M059J (cell line): ENCODE measurements at regions not wholly inside any gene's neighbourhood (a gene's known extent, or its start where the extent isn't known, plus 50 kb on each side); places are given as distances from the start of the nearest gene placed in this dataset.
"Not testable (repeated sequence)": the region's sequence is repeated elsewhere in the genome, so short reads cannot be mapped to it uniquely, and the experiment has no call there.

ENCODE experiments used
- DNase-seq: peaks from one replicate; pipeline ENCODE4 v3.0.0-alpha.2; 2012; ENCODE audit warnings: low read depth

DNA sequence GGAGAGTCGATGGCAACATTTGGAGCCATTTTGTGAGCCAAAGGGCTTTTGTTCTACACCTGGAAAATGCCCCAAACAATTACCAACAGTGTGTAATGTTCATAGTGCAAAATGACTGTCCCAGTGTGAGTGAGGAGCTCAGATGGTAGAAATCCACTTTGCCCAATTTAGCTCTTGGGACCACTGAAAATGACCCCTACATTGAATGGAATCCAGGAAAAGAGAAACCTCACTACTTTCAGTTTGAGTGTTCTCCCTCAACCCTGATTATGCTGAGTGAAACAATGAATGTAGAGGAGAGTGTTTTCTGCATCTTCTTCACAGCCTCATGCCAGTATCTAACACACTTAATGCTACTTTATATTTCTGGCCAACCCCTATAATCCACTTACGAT is 84.9 kb upstream of the NRN1 start:
- no peak for DNase-seq

GRCh38 chr6:6090861-6091607 is 84.3 kb upstream of the NRN1 start:
- DNase-seq = no peak

DNA sequence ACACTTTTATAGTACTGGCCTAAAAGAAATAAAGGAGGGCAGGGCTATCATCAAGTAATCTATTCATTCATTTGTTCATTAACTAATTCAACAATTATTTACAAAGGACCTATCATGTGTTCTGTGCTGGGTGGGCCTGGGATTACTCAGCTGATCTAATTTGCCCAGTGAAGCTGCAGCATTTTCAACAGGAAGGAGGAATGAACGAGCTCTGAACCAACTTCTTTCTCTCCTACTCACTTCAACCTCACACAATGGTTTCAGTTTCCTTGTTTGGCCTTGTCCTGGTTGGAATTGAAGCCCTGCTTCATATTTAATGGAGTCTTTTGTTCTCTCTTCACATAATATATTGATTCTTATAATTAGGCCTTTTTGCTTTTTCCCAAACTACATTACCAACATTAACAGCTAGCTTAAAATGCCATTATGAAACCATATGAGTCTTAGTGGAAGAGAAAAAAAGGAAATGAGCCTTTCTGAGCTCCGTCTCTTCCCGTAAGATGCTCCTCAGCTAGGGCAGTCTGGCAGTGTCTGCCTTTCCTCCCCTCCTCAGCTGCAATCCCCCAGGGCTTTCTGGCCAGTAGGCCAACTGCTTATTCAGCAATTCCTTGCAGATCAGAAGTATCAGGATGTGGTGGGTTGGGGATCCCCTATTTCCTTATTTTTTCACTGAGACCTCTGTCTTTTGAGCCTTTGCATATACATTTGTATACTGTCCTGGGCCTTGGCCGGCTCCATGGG is 79.4 kb upstream of the NRN1 start:
- no peak for DNase-seq

- no peak for DNase-seq
Measured at GRCh38 chr6:6080975-6081374, 74.2 kb upstream of the NRN1 start.

DNA sequence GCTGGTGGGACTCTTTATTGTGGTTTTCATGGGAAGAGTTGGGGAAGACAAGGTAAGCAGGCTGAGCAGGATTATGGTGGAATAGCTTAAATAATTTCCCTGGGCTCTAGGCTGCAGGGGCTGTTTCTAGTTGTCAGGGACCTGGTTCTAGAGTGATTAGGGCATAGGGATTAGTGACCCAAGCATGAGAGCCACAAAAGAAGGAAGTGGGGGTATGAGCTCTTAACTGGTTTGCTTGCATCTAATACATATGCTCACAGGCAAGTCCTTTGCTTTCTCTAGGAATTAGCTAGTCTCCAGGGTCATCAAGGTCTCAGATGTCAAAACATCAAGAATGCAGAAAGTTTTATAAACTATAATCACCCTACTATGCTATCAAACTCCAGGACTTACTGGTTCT is 67.5 kb upstream of the NRN1 start:
- DNase-seq = no peak

DNA sequence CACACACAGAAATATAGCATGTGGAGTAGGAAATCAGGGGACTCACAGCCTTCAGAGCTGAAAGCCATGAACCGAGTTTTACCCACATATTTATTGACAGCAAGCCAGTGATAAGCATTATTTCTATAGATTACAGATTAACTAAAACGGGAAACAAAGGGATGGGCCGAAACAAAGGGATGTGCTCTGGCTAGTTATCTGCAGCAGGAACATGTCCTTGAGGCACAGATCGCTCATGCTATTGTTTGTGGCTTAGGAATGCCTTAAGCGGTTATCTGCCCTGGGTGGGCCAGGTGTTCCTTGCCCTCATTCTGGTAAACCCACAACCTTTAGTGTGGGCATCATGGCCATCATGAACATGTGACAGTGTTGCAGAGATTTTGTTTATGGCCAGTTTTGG is 61.4 kb upstream of the NRN1 start:
- not testable (repeated sequence) for DNase-seq

DNA sequence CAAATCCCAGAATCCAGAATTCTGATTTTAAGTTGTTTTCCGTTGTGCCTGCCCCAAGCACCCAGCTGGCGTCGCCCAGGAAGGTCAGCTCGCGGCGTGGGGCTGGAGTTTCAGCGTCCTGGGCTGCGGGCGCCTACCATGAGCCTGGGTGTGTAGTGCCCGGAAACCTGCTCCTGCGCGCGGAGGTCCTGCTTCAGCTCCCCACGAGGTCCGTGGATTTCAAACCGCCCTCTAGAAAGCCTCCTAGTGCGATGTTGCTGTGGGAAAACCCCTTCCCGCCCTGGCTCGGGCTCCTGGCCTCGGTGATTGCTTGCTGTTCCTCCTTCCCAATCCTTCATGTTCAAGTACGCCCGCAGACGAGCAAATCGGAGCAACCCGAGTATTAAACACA is 51.3 kb upstream of the NRN1 start:
- no peak for DNase-seq

GRCh38 chr6:6057442-6058053 is 50.8 kb upstream of the NRN1 start:
- DNase-seq = peak; percentile 54
